ENCODE measurements at regions not wholly inside any gene's neighbourhood (a gene's known extent, or its start where the extent isn't known, plus 50 kb on each side); places are given as distances from the start of the nearest gene placed in this dataset.

GRCh38 chr1:214124915-214125314, 137.1 kb downstream of the PROX1 start:
- TF ChIP-seq POLR2A (IDR thresholded peaks at IDR 0.05; ENCODE audit: low read depth, low read length) (no peak), TAF1 (IDR thresholded peaks at IDR 0.05; ENCODE audit: borderline replicate concordance, low read depth, low read length) (no peak), POLR2AphosphoS5 (IDR thresholded peaks at IDR 0.05; ENCODE audit: low read depth, low read length) (no peak)
